ENCODE measurements at regions not wholly inside any gene's neighbourhood (a gene's known extent, or its start where the extent isn't known, plus 50 kb on each side); places are given as distances from the start of the nearest gene placed in this dataset.

- TF ChIP-seq SRF (CRISPR knock-in tag; IDR thresholded peaks at IDR 0.05) (no peak), TAF9B (IDR thresholded peaks at IDR 0.05; ENCODE audit: partially characterized antibody) (no peak), SMARCA4 (IDR thresholded peaks at IDR 0.05) (no peak), ZNF79 (CRISPR knock-in tag; IDR thresholded peaks at IDR 0.05; ENCODE audit: low read depth) (no peak), GATAD2B (IDR thresholded peaks at IDR 0.05; ENCODE audit: borderline replicate concordance) (no peak), SMARCA5 (IDR thresholded peaks at IDR 0.05) (no peak), KLF10 (CRISPR knock-in tag; IDR thresholded peaks at IDR 0.05) (no peak), ESRRB (CRISPR knock-in tag; IDR thresholded peaks at IDR 0.05; ENCODE audit: borderline replicate concordance) (no peak)
- TF ChIP-seq, protein P1, sequence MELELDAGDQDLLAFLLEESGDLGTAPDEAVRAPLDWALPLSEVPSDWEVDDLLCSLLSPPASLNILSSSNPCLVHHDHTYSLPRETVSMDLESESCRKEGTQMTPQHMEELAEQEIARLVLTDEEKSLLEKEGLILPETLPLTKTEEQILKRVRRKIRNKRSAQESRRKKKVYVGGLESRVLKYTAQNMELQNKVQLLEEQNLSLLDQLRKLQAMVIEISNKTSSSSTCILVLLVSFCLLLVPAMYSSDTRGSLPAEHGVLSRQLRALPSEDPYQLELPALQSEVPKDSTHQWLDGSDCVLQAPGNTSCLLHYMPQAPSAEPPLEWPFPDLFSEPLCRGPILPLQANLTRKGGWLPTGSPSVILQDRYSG (tag; conservative IDR thresholded peaks at IDR 0.05; ENCODE audit: low read depth): no peak
Observed at GRCh38 chr1:64348270-64348960, 121.5 kb upstream of the CACHD1 start (continued).

DNA sequence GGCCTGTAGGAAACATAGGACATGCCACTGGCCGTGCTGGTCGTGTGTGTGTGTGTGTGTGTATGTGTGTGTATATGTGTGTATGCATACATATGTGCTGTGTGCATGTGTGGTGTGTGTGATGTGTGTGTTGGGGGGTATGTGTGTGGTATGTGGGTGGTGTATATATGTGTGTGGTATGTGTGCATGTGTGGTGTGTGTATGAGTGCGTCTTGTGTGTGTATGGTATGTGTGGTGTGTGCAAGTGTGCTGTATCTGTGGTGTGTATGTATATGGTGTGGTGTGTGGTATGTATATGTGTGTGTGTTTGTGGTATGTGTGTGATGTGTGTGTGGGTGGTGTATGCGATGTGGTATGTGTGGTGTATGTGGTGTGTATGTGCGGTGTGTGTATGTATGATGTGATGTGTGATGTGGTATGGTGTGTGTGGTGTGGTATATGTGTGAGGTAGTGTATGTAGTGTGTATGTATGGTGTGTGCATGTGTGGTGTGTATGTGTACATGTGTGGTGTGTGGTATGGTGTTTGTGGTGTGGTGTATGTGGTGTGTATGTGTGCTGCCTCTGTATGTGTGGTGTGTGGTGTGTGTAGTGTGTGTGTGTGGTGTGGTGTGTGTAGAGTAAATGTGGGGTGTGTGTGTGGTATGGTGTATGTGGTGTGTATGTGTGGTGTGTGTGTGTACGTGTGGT is 120.8 kb upstream of the CACHD1 start:
- intact Hi-C loops (cut with micrococcal nuclease): no loop called here
- H3K36me3 ChIP-seq (ENCODE audit: control insufficient read depth, insufficient read depth, low read length): no peaks in the 10 kb centered on the region
- WGBS (ENCODE audit: insufficient coverage, low coverage, missing lambda C conversion rate): 0% methylated on average over 6 of the region's 6 CpGs
- in situ Hi-C loops (cut with MboI): no loop called here
- no peaks in the 10 kb centered on the region for H3K9me1 ChIP-seq (ENCODE audit: control insufficient read depth, insufficient read depth, low read length)
- no peaks in the 10 kb centered on the region for H3K9me3 ChIP-seq (replicated peaks; ENCODE audit: control insufficient read depth, insufficient read depth, low read depth, low read length)
- H3K9ac ChIP-seq (ENCODE audit: insufficient read depth in 1 of 2, low read depth in 2 of 2, low read length in 2 of 2): no peak overlapping the region
- FAIRE-seq (no peak), ATAC-seq (no peak), DNase-seq (ENCODE audit: extremely low read depth in 1 of 4, low spot score in 3 of 4) (no peak)
- H3K4me1 ChIP-seq (replicated peaks in 1 of 2; ENCODE audit: control insufficient read depth in 2 of 2, insufficient read depth in 2 of 2, low read length in 2 of 2): no peaks in the 10 kb centered on the region; a peak in 1 of 5 replicates
- peaks cover 0 to 16% of the 10 kb centered on the region in 2 experiments; a peak in 3 of 5 replicates for H3K27me3 ChIP-seq (ENCODE audit: control insufficient read depth in 2 of 2, insufficient read depth in 2 of 2, low read length in 2 of 2)
- H3K4me2 ChIP-seq (ENCODE audit: insufficient read depth, low read length): no peak overlapping the region
- H2AFZ ChIP-seq (ENCODE audit: low read depth, low read length): no peak overlapping the region
- no peak overlapping the region for H3K4me3 ChIP-seq
- ChIA-PET POLR2A (no interaction called here), CTCF (ENCODE audit: low intra/inter-chr PET ratio) (no interaction called here)
- no peaks in the 10 kb centered on the region; the same call in 1 of the 2 replicates for H4K20me1 ChIP-seq (replicated peaks; ENCODE audit: control insufficient read depth, insufficient read depth, low read length)
- H3K27ac ChIP-seq (ENCODE audit: extremely low read depth, low read depth, low read length): no peak overlapping the region
- no TSS peak for BruUV-seq (replicated peaks)
- H3K79me2 ChIP-seq (ENCODE audit: control insufficient read depth, insufficient read depth, low read length): no peaks in the 10 kb centered on the region
- TF ChIP-seq SMAD2 (IDR thresholded peaks at IDR 0.05; ENCODE audit: low read depth, low read length): no peak
- TF ChIP-seq IRF1 (CRISPR knock-in tag; IDR thresholded peaks at IDR 0.05; ENCODE audit: borderline replicate concordance): no peak
- TF ChIP-seq FOXK1 (CRISPR knock-in tag; IDR thresholded peaks at IDR 0.05; ENCODE audit: borderline replicate concordance): no peak
- no peak for TF ChIP-seq PHF20 (IDR thresholded peaks at IDR 0.05; ENCODE audit: partially characterized antibody)
- TF ChIP-seq GABPB1 (CRISPR knock-in tag; IDR thresholded peaks at IDR 0.05): no peak
- TF ChIP-seq ZC3H8 (IDR thresholded peaks at IDR 0.05): no peak
- no peak for TF ChIP-seq LEF1 (IDR thresholded peaks at IDR 0.05)
- TF ChIP-seq NFXL1 (CRISPR knock-in tag; IDR thresholded peaks at IDR 0.05): no peak
- TF ChIP-seq PCBP2 (IDR thresholded peaks at IDR 0.05; ENCODE audit: low read depth, low read length, poor library complexity, severe bottlenecking): no peak
- TF ChIP-seq NCOR1 (IDR thresholded peaks at IDR 0.05): no peak
- TF ChIP-seq HIVEP1 (CRISPR knock-in tag; IDR thresholded peaks at IDR 0.05): no peak
- TF ChIP-seq PHB (CRISPR knock-in tag; IDR thresholded peaks at IDR 0.05): no peak

Data from K562 (cell line).